HEK293 (cell line): ENCODE measurements at regions not wholly inside any gene's neighbourhood (a gene's known extent, or its start where the extent isn't known, plus 50 kb on each side); places are given as distances from the start of the nearest gene placed in this dataset.
"Not testable (repeated sequence)": the region's sequence is repeated elsewhere in the genome, so short reads cannot be mapped to it uniquely, and the experiment has no call there.

Experiments used
- CTCF ChIA-PET: fragments of 350-600 bp; formaldehyde crosslinking; extraction: SDS; loops from one replicate; lab custom pipeline; 2021; ENCODE audit warnings: antibody characterized with exemption; lab: Yijun Ruan, JAX
- POLR2A ChIA-PET: fragments of 300-600 bp; formaldehyde crosslinking; extraction: SDS; loops from one replicate; lab custom pipeline; 2020; ENCODE audit warnings: antibody characterized with exemption, inconsistent platforms; lab: Yijun Ruan, JAX
- H3K27ac ChIP-seq: fragments of 200-500 bp; sonication (Bioruptor generic); 2 replicates; pipeline ENCODE4 v1.5.1; 2014; ENCODE audit warnings: low read depth, low read length, control low read depth, inconsistent platforms; ENCODE audit errors: extremely low read depth
- H3K36me3 ChIP-seq, 2 experiments: fragments of 200-500 bp in 1 of 2; sonication (Bioruptor generic) in 1 of 2; 1 replicate in 1 of 2; 2 replicates in 1 of 2; pipeline ENCODE4 v1.5.1; 2014 to 2017; ENCODE audit warnings: inconsistent platforms in 2 of 2, low read length in 2 of 2; ENCODE audit not compliant: control insufficient read depth in 2 of 2, insufficient read depth in 1 of 2
- H3K4me1 ChIP-seq: fragments of 200-500 bp; sonication (Bioruptor generic); 2 replicates; pipeline ENCODE4 v1.5.1; 2014; ENCODE audit warnings: mild to moderate bottlenecking, low read length, inconsistent platforms; ENCODE audit not compliant: control insufficient read depth, insufficient read depth
- H3K4me3 ChIP-seq: 2 replicates; pipeline ENCODE4 v1.5.1; 2011; ENCODE audit warnings: low read depth, mild to moderate bottlenecking, control low read depth, low read length, moderate library complexity
- H3K9me3 ChIP-seq: fragments of 200-500 bp; sonication (Bioruptor generic); 2 replicates; pipeline ENCODE4 v1.5.1; 2014; ENCODE audit warnings: low read depth, low read length, inconsistent platforms; ENCODE audit not compliant: control insufficient read depth, insufficient read depth
- EGR2 ChIP-seq: fragments of 450-650 bp; formaldehyde crosslinking; IDR thresholded peaks from 2 replicates; pipeline ENCODE4 v1.5.1; 2016; ENCODE audit warnings: low read depth, missing biosample characterization, missing genetic modification characterization
- GLIS2 ChIP-seq: fragments of 450-650 bp; formaldehyde crosslinking; IDR thresholded peaks from 2 replicates; pipeline ENCODE4 v1.5.1; 2016; ENCODE audit warnings: missing biosample characterization, missing genetic modification characterization
- KLF10 ChIP-seq: fragments of 450-650 bp; IDR thresholded peaks from 2 replicates; pipeline ENCODE4 v1.5.1; 2018; ENCODE audit warnings: missing biosample characterization, mild to moderate bottlenecking, missing genetic modification characterization
- MZF1 ChIP-seq: fragments of 450-650 bp; formaldehyde crosslinking; IDR thresholded peaks from 2 replicates; pipeline ENCODE4 v1.5.1; 2017; ENCODE audit warnings: missing biosample characterization, missing genetic modification characterization, borderline replicate concordance
- TRIM28 ChIP-seq: IDR thresholded peaks from 2 replicates; pipeline ENCODE4 v1.6.1; 2011; ENCODE audit warnings: low read length, control low read depth, borderline replicate concordance
- ZBTB21 ChIP-seq: fragments of 450-650 bp; formaldehyde crosslinking; IDR thresholded peaks from 2 replicates; pipeline ENCODE4 v1.5.1; 2017; ENCODE audit warnings: missing biosample characterization, missing genetic modification characterization
- ZBTB7A ChIP-seq: fragments of 450-650 bp; formaldehyde crosslinking; IDR thresholded peaks from 2 replicates; pipeline ENCODE4 v1.5.1; 2016; ENCODE audit warnings: low read depth, missing biosample characterization, missing genetic modification characterization
- ZEB2 ChIP-seq: fragments of 450-650 bp; formaldehyde crosslinking; IDR thresholded peaks from 2 replicates; pipeline ENCODE4 v1.5.1; 2016; ENCODE audit warnings: missing biosample characterization, missing genetic modification characterization
- ZNF121 ChIP-seq: fragments of 450-650 bp; formaldehyde crosslinking; IDR thresholded peaks from 2 replicates; pipeline ENCODE4 v1.5.1; 2016; ENCODE audit warnings: missing biosample characterization, missing genetic modification characterization
- ZNF26 ChIP-seq: fragments of 450-650 bp; formaldehyde crosslinking; IDR thresholded peaks from 2 replicates; pipeline ENCODE4 v1.5.1; 2016; ENCODE audit warnings: missing biosample characterization, missing genetic modification characterization
- ZNF354C ChIP-seq: fragments of 450-650 bp; formaldehyde crosslinking; IDR thresholded peaks from 2 replicates; pipeline ENCODE4 v1.5.1; 2016; ENCODE audit warnings: missing biosample characterization, missing genetic modification characterization, low read depth, borderline replicate concordance
- ZNF394 ChIP-seq: fragments of 450-650 bp; formaldehyde crosslinking; IDR thresholded peaks from 2 replicates; pipeline ENCODE4 v1.5.1; 2016; ENCODE audit warnings: missing biosample characterization, missing genetic modification characterization, mild to moderate bottlenecking, moderate library complexity, borderline replicate concordance
- ZNF501 ChIP-seq: fragments of 450-650 bp; formaldehyde crosslinking; IDR thresholded peaks from 2 replicates; pipeline ENCODE4 v1.5.1; 2016; ENCODE audit warnings: missing biosample characterization, missing genetic modification characterization
- ZNF626 ChIP-seq: fragments of 450-650 bp; sonication (Bioruptor Pico); formaldehyde crosslinking; IDR thresholded peaks from 2 replicates; pipeline ENCODE4 v1.5.1; 2018; ENCODE audit warnings: missing biosample characterization, missing genetic modification characterization, inconsistent platforms
- ZNF658 ChIP-seq: fragments of 450-650 bp; formaldehyde crosslinking; IDR thresholded peaks from 2 replicates; pipeline ENCODE4; 2016; ENCODE audit warnings: missing biosample characterization, missing genetic modification characterization
- TF ChIP-seq, protein P1 (sequence below): fragments of 450-650 bp; formaldehyde crosslinking; IDR thresholded peaks from 2 replicates; pipeline ENCODE4 v1.5.1; 2016; ENCODE audit warnings: missing biosample characterization, missing genetic modification characterization
- TF ChIP-seq, protein P2 (sequence below): fragments of 450-650 bp; formaldehyde crosslinking; IDR thresholded peaks from 2 replicates; pipeline ENCODE4 v1.5.1; 2017; ENCODE audit warnings: missing biosample characterization, missing genetic modification characterization
- TF ChIP-seq, protein P3 (sequence below): fragments of 450-650 bp; formaldehyde crosslinking; IDR thresholded peaks from 2 replicates; pipeline ENCODE4 v1.5.1; 2016; ENCODE audit warnings: missing biosample characterization, missing genetic modification characterization

DNA sequence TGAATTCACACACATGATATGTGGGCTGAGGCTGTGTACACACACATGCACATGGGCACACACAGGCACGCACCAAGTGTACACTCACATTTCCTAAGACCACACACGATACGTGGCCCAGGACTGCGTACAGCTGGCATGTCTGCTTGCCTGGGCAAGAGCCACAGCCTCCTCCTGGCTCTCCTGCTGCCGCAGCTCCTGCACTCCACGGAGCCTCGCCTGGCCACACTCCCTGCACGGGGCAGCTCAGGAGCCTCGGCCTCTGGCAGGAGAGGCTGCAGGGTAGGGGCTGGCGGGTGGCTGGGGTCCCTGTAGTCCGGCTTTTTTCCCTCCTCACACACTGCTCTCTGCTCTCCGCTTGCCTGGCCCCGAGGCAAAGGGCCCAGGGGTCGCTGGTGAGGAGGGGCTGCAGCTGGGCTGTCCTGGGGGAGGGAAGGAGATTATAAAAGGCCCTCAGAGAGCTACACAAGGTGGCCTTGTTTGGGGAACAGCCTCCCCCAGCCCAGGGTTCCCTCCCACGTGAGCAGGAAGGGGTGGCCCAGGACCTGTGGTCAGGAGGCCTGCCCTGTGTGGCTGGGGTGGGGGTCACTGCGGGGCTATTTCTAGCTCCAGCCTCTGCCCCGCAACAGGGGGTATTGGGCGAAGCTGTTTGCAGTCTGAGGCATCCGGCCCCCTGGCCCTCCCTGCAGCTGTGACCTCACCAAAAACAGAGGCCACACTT lies 89.0 kb upstream of the SFSWAP start (continued):
- TF ChIP-seq, protein P1, sequence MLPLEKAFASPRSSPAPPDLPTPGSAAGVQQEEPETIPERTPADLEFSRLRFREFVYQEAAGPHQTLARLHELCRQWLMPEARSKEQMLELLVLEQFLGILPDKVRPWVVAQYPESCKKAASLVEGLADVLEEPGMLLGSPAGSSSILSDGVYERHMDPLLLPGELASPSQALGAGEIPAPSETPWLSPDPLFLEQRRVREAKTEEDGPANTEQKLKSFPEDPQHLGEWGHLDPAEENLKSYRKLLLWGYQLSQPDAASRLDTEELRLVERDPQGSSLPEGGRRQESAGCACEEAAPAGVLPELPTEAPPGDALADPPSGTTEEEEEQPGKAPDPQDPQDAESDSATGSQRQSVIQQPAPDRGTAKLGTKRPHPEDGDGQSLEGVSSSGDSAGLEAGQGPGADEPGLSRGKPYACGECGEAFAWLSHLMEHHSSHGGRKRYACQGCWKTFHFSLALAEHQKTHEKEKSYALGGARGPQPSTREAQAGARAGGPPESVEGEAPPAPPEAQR (tag by site-specific recombination): no peak
- no peak for TF ChIP-seq MZF1 (tag by site-specific recombination)

DNA sequence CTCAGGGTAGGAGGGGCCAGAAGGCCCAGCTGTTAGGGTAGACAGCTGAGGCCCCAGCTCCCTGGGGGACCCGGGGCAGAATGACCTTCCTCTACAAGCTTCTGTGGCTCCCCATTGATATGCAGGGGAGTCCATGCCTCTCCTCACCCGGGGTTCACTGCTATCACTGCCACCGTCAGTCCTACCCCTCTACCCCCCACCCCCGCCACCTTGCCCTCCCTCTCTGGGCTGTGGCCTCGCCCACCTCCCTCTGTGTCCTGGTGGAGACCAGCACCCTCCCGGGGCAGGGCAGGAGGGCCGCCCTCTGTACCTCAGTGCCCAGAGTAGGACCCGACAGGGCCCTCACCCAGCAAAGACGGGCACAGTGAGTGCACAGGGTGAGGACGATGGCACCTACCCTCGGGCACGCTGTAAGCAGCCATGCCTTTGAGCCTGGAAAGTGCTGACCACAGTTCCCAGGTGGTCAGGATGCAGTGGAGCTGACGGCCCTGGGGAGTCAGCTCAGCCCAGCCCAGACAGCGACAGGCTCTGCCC lies 88.4 kb upstream of the SFSWAP start:
- Histone ChIP-seq H3K4me1 (no peaks in the 10 kb centered on the region), H3K36me3 (no peaks in the 10 kb centered on the region), H3K9me3 (no peaks in the 10 kb centered on the region), H3K27ac (no peak overlapping the region), H3K4me3 (no peak overlapping the region)
- POLR2A ChIA-PET: no interaction called here
- CTCF ChIA-PET: no interaction called here
- TF ChIP-seq ZNF394 (tag by site-specific recombination) (no peak), EGR2 (tag by site-specific recombination) (no peak), ZNF121 (tag by site-specific recombination) (no peak), ZNF26 (tag by site-specific recombination) (no peak), ZBTB21 (tag by site-specific recombination) (no peak), ZNF501 (tag by site-specific recombination) (no peak), GLIS2 (no peak), ZEB2 (tag by site-specific recombination) (no peak), ZBTB7A (tag by site-specific recombination) (no peak), ZNF658 (tag by site-specific recombination) (no peak), ZNF626 (tag by site-specific recombination) (no peak), KLF10 (tag by site-specific recombination) (no peak), ZNF354C (tag by site-specific recombination) (no peak), TRIM28 (no peak)
- TF ChIP-seq, protein P2, sequence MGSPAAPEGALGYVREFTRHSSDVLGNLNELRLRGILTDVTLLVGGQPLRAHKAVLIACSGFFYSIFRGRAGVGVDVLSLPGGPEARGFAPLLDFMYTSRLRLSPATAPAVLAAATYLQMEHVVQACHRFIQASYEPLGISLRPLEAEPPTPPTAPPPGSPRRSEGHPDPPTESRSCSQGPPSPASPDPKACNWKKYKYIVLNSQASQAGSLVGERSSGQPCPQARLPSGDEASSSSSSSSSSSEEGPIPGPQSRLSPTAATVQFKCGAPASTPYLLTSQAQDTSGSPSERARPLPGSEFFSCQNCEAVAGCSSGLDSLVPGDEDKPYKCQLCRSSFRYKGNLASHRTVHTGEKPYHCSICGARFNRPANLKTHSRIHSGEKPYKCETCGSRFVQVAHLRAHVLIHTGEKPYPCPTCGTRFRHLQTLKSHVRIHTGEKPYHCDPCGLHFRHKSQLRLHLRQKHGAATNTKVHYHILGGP: no peak
- TF ChIP-seq, protein P3, sequence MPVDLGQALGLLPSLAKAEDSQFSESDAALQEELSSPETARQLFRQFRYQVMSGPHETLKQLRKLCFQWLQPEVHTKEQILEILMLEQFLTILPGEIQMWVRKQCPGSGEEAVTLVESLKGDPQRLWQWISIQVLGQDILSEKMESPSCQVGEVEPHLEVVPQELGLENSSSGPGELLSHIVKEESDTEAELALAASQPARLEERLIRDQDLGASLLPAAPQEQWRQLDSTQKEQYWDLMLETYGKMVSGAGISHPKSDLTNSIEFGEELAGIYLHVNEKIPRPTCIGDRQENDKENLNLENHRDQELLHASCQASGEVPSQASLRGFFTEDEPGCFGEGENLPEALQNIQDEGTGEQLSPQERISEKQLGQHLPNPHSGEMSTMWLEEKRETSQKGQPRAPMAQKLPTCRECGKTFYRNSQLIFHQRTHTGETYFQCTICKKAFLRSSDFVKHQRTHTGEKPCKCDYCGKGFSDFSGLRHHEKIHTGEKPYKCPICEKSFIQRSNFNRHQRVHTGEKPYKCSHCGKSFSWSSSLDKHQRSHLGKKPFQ (tag by site-specific recombination): no peak

DNA sequence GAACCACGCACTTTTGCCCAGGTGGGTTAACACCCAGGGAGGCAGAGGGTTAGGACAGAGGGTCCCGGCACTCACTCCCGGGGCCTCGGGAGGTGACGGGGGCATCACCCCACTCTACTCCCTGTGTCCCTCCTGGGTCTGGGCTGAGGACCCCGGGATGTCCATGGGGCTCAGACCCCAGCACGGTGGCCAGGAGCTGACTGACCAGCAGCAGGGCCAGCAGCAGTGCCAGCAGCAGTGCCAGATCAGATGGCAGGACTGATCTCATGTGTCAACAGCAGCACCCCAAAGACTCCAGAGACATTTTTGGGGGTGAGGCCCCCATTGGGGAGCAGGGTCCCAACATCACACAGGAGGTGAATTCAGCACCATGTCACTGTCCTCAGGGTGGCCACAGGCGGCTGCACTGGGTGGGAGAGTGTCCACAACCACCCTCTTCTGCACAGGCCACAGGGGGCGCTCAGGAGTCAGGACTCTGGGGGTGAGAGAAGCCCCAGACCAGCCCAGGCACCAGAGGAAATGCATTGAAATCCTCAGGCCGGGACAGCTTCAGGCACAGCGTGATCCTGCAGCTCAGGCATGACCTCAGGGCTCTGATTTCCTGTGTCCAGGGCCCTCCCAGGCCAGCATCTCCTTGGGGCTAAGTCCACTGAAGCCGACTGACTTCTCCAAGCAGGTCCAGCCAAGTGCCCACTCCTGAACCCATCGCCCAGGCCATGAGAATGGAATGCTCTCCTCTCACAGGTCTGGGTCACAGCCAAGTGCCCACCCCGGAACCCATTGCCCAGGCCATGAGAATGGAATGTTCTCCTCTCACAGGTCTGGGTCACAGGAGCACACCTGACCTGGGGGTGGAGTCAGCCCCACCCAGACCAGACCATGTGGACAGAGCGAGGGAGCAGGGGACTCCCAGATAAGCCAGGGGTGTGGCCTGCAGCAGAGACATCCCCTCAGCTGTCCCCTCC lies 87.2 kb upstream of the SFSWAP start:
- CTCF ChIA-PET, H3K4me3 ChIP-seq, H3K36me3 ChIP-seq, H3K4me1 ChIP-seq, H3K27ac ChIP-seq, H3K9me3 ChIP-seq, POLR2A ChIA-PET: not testable (repeated sequence)
